RWPE1 (cell line): ENCODE measurements at regions not wholly inside any gene's neighbourhood (a gene's known extent, or its start where the extent isn't known, plus 50 kb on each side); places are given as distances from the start of the nearest gene placed in this dataset.
"Not testable (repeated sequence)": the region's sequence is repeated elsewhere in the genome, so short reads cannot be mapped to it uniquely, and the experiment has no call there.

Source experiments
- CTCF ChIA-PET: fragments of 350-600 bp; sonication (Branson Sonifier 250); formaldehyde crosslinking; extraction: SDS; loops from one replicate; lab custom pipeline; 2021; lab: Yijun Ruan, JAX
- POLR2A ChIA-PET: fragments of 400-600 bp; formaldehyde crosslinking; extraction: SDS; loops from one replicate; lab custom pipeline; 2020; ENCODE audit warnings: antibody characterized with exemption; ENCODE audit not compliant: low non-redundant PET; lab: Yijun Ruan, JAX
- DNase-seq: peaks from one replicate; pipeline ENCODE4 v3.0.0; 2012; ENCODE audit warnings: low spot score
- H3K27ac ChIP-seq: fragments of 450-650 bp; 2 replicates; pipeline ENCODE4 v1.5.1; 2017
- CTCF ChIP-seq: fragments of 450-650 bp; conservative IDR thresholded peaks from 2 replicates; pipeline ENCODE4 v1.5.1; 2017; ENCODE audit warnings: low read depth, mild to moderate bottlenecking

DNA sequence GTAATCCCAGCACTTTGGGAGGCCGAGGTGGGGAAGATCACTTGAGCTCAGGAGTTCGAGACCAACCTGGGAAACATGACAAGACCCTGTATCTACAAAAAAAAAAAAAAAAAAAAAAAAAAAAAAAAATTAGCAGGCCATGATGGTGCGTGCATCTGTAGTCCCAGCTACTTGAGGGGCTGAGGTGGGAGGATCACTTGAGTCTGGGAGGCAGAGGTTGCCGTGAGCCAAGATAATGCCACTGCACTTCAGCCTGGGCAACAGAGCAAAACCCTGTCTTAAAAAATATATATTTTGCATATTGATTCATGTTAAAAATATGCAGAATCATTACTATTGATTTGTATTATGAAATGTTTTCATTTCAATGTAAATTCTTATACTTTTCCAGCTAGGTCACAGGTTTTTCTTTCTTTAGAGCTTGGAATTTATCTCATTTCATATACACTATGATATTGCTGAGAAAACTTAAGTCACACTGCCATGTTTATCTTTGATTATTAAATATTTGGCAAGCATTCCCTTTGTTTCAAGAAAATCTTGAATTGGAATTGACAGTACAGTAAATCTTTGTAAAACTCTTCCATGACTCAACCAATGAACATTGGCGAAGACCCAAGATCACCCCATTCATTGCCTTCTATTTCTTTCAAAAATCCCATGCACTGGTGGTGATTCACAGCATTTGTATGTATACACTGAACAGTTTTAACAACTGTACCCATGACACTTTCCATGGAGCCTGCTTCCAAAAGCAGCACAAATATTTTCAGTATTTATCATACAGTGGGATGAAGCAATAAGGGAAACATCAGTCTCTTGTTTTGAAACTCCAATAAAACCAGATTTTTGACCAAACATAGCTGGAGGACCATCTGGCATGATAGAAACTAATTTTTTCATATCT lies 83.5 kb upstream of the TNRC6A start:
- peak overlapping the region; percentile 87 for H3K27ac ChIP-seq
- DNase-seq: peak; percentile 95
- TF ChIP-seq CTCF: no peak
- ChIA-PET CTCF (interaction anchor here (0.6 kb wide), 1 partner anchor 107 kb away, joined by 3 read pairs; the partner anchor contains the start of gene RBBP6), POLR2A (no interaction called here)

DNA sequence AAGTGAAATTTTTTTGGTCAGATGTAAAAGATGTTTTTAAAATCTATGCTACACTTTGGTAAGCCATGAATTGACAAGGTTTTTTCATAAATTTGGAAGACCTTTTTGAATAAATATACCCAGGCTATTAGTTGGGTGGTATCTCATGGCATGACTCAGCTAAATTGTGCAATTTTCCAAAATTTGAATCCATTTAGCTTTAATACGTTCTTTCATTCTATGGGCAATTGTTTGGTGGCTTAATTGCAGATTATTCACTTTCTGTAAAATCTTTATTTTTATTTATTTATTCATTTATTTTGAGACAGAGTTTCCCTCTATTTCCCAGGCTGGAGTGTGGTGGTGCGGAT lies 82.8 kb upstream of the TNRC6A start:
- peak overlapping the region; percentile 96 for H3K27ac ChIP-seq
- no peak for DNase-seq
- no peak for TF ChIP-seq CTCF
- CTCF ChIA-PET: interaction anchor here (0.6 kb wide), 1 partner anchor 107 kb away, joined by 3 read pairs; the partner anchor contains the start of gene RBBP6
- POLR2A ChIA-PET: no interaction called here

GRCh38 chr16:24652209-24652712 lies 77.2 kb upstream of the TNRC6A start:
- no peak for TF ChIP-seq CTCF
- no peak overlapping the region for H3K27ac ChIP-seq
- no peak for DNase-seq
- ChIA-PET POLR2A (no interaction called here), CTCF (interaction anchor here (0.5 kb wide), 1 partner anchor 29 kb away, joined by 3 read pairs; no protein-coding TSS in a partner anchor)

DNA sequence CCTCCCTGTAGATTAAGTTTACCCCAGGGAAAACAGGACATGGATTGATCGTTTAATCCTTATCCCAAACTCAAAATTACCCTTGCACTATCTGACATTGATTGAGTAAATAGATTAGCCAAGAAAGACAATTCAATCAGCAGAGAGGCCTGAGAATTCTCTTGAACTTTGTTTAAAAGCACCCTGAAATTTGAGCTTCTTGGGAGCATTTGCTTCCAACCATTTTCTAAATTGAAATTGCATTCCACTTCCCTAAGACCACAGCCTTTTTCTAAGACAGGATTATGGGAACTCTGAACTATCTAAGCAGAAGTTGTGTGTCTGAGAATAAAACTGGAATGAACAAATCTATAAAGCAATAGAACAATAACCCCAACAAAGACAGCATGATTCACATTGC lies 76.6 kb upstream of the TNRC6A start:
- H3K27ac ChIP-seq: no peak overlapping the region
- ChIA-PET CTCF (interaction anchor here (0.5 kb wide), 1 partner anchor 29 kb away, joined by 3 read pairs; no protein-coding TSS in a partner anchor), POLR2A (no interaction called here)
- no peak for TF ChIP-seq CTCF
- no peak for DNase-seq

GRCh38 chr16:24653725-24654124 lies 75.7 kb upstream of the TNRC6A start:
- DNase-seq: no peak
- POLR2A ChIA-PET: no interaction called here
- CTCF ChIA-PET: interaction anchor here (0.6 kb wide), 1 partner anchor 16 kb away, joined by 7 read pairs; no protein-coding TSS in a partner anchor
- no peak overlapping the region for H3K27ac ChIP-seq
- TF ChIP-seq CTCF: no peak

- POLR2A ChIA-PET, DNase-seq, H3K27ac ChIP-seq: not testable (repeated sequence)
- CTCF ChIA-PET: interaction anchor here (0.7 kb wide), 1 partner anchor 161 kb away, joined by 3 read pairs; no protein-coding TSS in a partner anchor
Observed at GRCh38 chr16:24665942-24666341, 63.5 kb upstream of the TNRC6A start.
